ENCODE measurements at regions not wholly inside any gene's neighbourhood (a gene's known extent, or its start where the extent isn't known, plus 50 kb on each side); places are given as distances from the start of the nearest gene placed in this dataset.

GRCh38 chr16:49127103-49127502 is 154.5 kb downstream of the CBLN1 start:
- DNase-seq (ENCODE audit: low spot score), result no peak

GRCh38 chr16:49121636-49122035 is 160.0 kb downstream of the CBLN1 start:
- DNase-seq (ENCODE audit: low spot score), result no peak

- no peak for DNase-seq (ENCODE audit: low spot score)
These were observed 161.0 kb downstream of the CBLN1 start for GRCh38 chr16:49120631-49121030.

- no peak for DNase-seq (ENCODE audit: low spot score)
These were observed 164.8 kb downstream of the CBLN1 start for GRCh38 chr16:49116873-49117272.

GRCh38 chr16:49115956-49116355 is 165.7 kb downstream of the CBLN1 start:
- no peak for DNase-seq (ENCODE audit: low spot score)

GRCh38 chr16:49112754-49113153 is 168.9 kb downstream of the CBLN1 start:
- no peak for DNase-seq (ENCODE audit: low spot score)

GRCh38 chr16:49111351-49111750 is 170.3 kb downstream of the CBLN1 start:
- no peak for DNase-seq (ENCODE audit: low spot score)

- no peak for DNase-seq (ENCODE audit: low spot score)
These were observed 173.0 kb downstream of the CBLN1 start for GRCh38 chr16:49108611-49109010.

GRCh38 chr16:49103298-49103697 is 178.3 kb downstream of the CBLN1 start:
- no peak for DNase-seq (ENCODE audit: low spot score)

- no peak for DNase-seq (ENCODE audit: low spot score)
These were observed 179.6 kb downstream of the CBLN1 start for GRCh38 chr16:49101997-49102396.

- DNase-seq (ENCODE audit: low spot score), result no peak
These were observed 181.3 kb downstream of the CBLN1 start for GRCh38 chr16:49100366-49100765.

- DNase-seq (ENCODE audit: low spot score), result no peak
These were observed 183.7 kb downstream of the CBLN1 start for GRCh38 chr16:49097964-49098363.

- DNase-seq (ENCODE audit: low spot score), result no peak
These were observed 185.3 kb downstream of the CBLN1 start for GRCh38 chr16:49096176-49096945.

- DNase-seq (ENCODE audit: low spot score), result no peak
These were observed 186.1 kb downstream of the CBLN1 start for GRCh38 chr16:49095539-49095938.

- no peak for DNase-seq (ENCODE audit: low spot score)
These were observed 187.2 kb downstream of the CBLN1 start for GRCh38 chr16:49094471-49094870.

- no peak for DNase-seq (ENCODE audit: low spot score)
These were observed 187.7 kb downstream of the CBLN1 start for GRCh38 chr16:49093939-49094338.

GRCh38 chr16:49092704-49093103 is 188.9 kb downstream of the CBLN1 start:
- no peak for DNase-seq (ENCODE audit: low spot score)

- DNase-seq (ENCODE audit: low spot score), result no peak
These were observed 192.1 kb downstream of the CBLN1 start for GRCh38 chr16:49089533-49089932.

- no peak for DNase-seq (ENCODE audit: low spot score)
These were observed 192.6 kb downstream of the CBLN1 start for GRCh38 chr16:49089039-49089438.

- DNase-seq (ENCODE audit: low spot score), result no peak
These were observed 196.0 kb downstream of the CBLN1 start for GRCh38 chr16:49085686-49086085.

GRCh38 chr16:49084628-49085390 is 196.8 kb downstream of the CBLN1 start:
- DNase-seq (ENCODE audit: low spot score), result no peak

GRCh38 chr16:49081554-49081953 is 200.1 kb downstream of the CBLN1 start:
- DNase-seq (ENCODE audit: low spot score), result no peak

- no peak for DNase-seq (ENCODE audit: low spot score)
These were observed 200.6 kb downstream of the CBLN1 start for GRCh38 chr16:49081086-49081485.

- DNase-seq (ENCODE audit: low spot score), result no peak
These were observed 203.1 kb downstream of the CBLN1 start for GRCh38 chr16:49078571-49078970.
